ENCODE measurements at regions not wholly inside any gene's neighbourhood (a gene's known extent, or its start where the extent isn't known, plus 50 kb on each side); places are given as distances from the start of the nearest gene placed in this dataset.

- POLR2A ChIA-PET: no interaction called here
Observed at GRCh38 chr7:21041666-21042065, 255.0 kb upstream of the SP8 start.

More at GRCh38 chr7:21041666-21042065, 255.0 kb upstream of the SP8 start:
- ChIA-PET RAD21 (ENCODE audit: low non-redundant PET in 1 of 2, low total read pairs in 2 of 2, uncharacterized antibody in 2 of 2, unreplicated experiment in 2 of 2) (no interaction called here), CTCF (no interaction called here)
- Histone ChIP-seq H3K9me2 (ENCODE audit: insufficient read depth) (no peaks in the 10 kb centered on the region), H2AFZ (ENCODE audit: low read depth, low read length, poor library complexity, severe bottlenecking) (no peak overlapping the region), H3K4me1 (ENCODE audit: control insufficient read depth in 1 of 2, insufficient read depth in 2 of 2, low read length in 2 of 2) (no peaks in the 10 kb centered on the region), H3K27ac (ENCODE audit: low read depth, low read length) (no peak overlapping the region), H3K79me2 (ENCODE audit: insufficient read depth, low read length) (no peaks in the 10 kb centered on the region), H3K4me3 (replicated peaks in 1 of 2; ENCODE audit: low read depth in 1 of 2, low read length in 2 of 2) (no peak overlapping the region), H3K36me3 (ENCODE audit: control insufficient read depth in 1 of 2, insufficient read depth in 2 of 2, low read length in 2 of 2) (no peaks in the 10 kb centered on the region), H4K20me1 (ENCODE audit: insufficient read depth) (no peaks in the 10 kb centered on the region), H3K27me3 (ENCODE audit: insufficient read depth, low read length) (no peaks in the 10 kb centered on the region), H3K9ac (ENCODE audit: low read length) (no peak overlapping the region), H3K4me2 (ENCODE audit: low read length) (no peak overlapping the region), H3K9me3 (ENCODE audit: control insufficient read depth in 1 of 2, insufficient read depth in 1 of 2, low read depth in 1 of 2, low read length in 2 of 2) (no peaks in the 10 kb centered on the region)
- TF ChIP-seq POLR2A (IDR thresholded peaks at IDR 0.05; ENCODE audit: borderline replicate concordance, extremely low read depth, insufficient read depth, insufficient read length): no peak
- no peak for TF ChIP-seq REST (IDR thresholded peaks at IDR 0.05; ENCODE audit: low read depth)
- no peak for TF ChIP-seq CBX3 (IDR thresholded peaks at IDR 0.05; ENCODE audit: low read depth)
- no peak for TF ChIP-seq CEBPB (IDR thresholded peaks at IDR 0.05; ENCODE audit: low read depth)
- no peak for TF ChIP-seq ZBTB33 (IDR thresholded peaks at IDR 0.05; ENCODE audit: extremely low read depth, insufficient replicate concordance, low read length)
- no peak for TF ChIP-seq CTCF (IDR thresholded peaks at IDR 0.05 in 2 of 3, conservative IDR thresholded peaks at IDR 0.05 in 1 of 3; ENCODE audit: borderline replicate concordance in 1 of 3, insufficient read depth in 1 of 3, low read depth in 2 of 3, low read length in 2 of 3)
- no peak for TF ChIP-seq ZFX (IDR thresholded peaks at IDR 0.05)
- no peak for TF ChIP-seq JUND (IDR thresholded peaks at IDR 0.05)
- no peak for TF ChIP-seq ATF3 (IDR thresholded peaks at IDR 0.05)
- no peak for TF ChIP-seq POLR2AphosphoS5 (IDR thresholded peaks at IDR 0.05; ENCODE audit: low read depth, low read length)
- intact Hi-C loops (cut with micrococcal nuclease): no loop called here
- BruUV-seq (replicated peaks): no TSS peak
- DNase-seq (ENCODE audit: low read depth, low spot score): no peak
- no peak for ATAC-seq

All from HCT116 (cell line).